ENCODE measurements at regions not wholly inside any gene's neighbourhood (a gene's known extent, or its start where the extent isn't known, plus 50 kb on each side); places are given as distances from the start of the nearest gene placed in this dataset.
"Not testable (repeated sequence)": the region's sequence is repeated elsewhere in the genome, so short reads cannot be mapped to it uniquely, and the experiment has no call there.

DNA sequence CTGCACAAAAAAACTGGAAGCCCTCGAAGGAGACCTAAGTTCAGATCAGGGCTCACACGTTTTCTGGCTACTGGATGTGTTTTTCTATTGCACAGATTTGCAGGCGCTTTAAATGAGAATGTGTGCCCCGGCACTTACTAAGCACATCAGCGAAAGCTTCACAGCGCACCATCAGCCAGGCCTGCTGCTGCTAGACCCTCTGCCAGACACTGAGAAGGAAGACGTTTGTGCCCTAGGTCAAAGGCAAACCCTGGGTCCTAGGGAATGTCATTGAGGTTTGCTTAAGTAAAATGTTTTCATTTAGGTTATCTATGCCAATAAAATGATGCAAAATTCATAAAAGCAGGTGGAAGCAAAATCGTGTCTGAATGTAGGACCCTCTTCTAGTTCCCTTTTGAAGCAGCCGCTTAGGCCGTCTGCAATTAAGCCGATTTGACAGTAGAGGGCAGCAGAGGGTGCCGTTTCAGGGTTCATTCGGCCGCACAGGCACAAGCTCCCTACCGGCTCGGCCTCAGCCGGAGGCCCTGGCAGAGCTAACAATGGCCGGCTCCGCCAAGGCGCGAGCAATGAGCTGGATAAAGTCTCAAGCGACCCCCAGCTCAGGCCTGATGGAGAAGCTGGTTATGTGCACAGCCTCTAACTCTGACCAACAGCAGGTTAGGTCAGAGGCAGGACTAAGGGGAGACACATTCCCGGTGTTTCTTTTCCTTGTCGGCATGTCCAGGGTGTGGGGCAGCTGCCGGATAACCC is 107.2 kb upstream of the FOXA2 start:
- peak; percentile 83 for DNase-seq

GRCh38 chr20:22692119-22692475 is 107.7 kb upstream of the FOXA2 start:
- DNase-seq, result no peak

DNA sequence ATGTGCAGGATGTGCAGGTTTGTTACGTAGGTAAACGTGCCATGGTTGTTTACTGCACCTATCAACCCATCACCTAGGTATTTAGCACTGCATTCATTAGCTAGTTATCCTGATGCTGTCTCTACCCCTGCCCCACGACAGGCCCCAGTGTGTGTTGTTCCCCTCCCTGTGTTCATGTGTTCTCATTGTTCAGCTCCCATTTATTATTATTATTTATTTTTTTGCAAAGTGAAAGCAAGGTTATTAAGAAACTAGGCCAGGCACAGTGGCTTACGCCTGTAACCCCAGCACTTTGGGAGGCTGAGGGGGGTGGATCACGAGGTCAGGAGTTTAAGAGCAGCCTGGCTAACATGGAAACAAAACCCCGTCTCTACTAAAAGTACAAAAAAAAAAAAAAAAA is 108.2 kb upstream of the FOXA2 start:
- not testable (repeated sequence) for DNase-seq

DNA sequence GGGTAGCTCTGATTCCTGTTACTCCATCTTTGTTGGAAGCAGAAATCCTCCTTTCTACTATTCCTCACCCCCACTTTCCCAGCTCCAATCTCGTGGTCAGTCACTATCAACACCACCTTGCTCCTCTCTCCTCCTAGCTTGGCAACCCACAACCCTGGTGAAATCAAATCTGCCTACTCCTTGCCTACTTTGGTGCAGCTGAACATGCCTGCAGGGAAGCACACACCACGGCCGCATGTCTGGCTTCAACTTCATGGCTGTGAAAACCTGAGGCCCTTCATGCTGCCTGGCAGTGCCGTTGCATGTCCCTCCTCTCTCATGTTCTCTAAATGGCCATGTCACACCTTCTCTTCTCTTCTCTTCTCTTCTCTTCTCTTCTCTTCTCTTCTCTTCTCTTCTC is 112.4 kb upstream of the FOXA2 start:
- DNase-seq, result no peak

DNA sequence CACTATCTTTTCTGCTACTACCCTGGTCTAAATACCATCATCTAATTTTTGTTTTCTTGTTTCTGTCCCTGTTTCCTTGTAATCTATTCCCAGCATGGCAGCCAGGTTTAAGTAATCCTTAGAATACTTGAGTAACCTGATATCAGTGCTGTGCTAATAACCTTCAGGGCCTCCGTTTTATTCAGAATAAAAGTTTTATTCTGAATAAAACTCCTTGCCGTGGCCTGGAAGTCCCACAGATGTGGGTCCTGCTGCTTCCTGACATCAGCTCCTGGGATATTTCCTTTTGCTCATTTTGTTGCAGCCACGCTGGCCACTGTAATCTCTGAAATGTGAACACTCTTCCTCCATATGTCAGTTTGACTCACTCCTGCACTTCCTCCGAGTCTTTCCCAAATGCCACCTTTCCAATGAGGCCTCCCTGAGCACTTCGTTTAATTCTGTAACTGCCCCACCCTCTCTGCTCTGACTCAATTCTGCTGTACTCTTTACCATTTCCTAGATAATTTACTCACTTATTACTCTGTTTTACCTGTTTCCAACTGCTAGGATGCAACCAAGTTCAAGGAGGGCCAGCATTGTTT is 114.0 kb upstream of the FOXA2 start:
- DNase-seq, result no peak

DNA sequence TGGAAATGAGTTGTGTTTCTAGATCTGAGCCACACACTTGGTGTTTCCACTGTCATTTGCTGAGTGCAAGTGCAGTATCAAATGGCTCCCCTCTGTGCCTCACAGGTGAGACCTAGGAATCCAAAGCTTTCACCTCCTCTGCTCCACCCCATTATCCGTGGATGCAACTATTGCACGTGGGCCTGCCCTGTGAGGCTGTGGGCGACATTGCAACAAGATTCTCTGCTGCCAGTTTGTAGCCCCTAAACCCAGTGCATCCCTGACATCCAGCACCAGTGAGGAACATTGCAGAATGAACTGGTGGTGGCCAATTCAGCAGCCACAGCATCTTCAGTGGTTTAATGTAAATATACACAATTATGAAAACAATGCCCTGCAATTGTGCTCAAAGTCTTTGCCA is 115.0 kb upstream of the FOXA2 start:
- no peak for DNase-seq

DNA sequence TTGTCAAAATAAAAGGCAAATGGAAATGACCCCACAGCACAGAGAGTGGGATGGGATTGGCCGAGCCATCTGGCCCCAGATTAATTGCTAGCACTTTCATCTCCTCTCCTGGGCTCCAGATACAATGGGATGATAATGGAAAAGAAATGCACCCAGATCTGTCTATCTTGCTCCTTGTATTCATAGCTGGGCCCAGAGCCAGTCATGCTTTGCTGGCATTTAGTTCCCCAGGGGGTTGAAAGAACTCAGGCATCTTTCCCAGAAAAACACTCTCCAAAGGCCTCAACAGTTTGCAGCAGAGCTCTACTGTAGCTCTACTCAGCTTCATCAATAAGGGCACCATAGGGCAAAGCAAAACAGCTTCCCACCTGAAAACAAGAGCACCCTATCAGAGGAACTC is 116.0 kb upstream of the FOXA2 start:
- no peak for DNase-seq

DNA sequence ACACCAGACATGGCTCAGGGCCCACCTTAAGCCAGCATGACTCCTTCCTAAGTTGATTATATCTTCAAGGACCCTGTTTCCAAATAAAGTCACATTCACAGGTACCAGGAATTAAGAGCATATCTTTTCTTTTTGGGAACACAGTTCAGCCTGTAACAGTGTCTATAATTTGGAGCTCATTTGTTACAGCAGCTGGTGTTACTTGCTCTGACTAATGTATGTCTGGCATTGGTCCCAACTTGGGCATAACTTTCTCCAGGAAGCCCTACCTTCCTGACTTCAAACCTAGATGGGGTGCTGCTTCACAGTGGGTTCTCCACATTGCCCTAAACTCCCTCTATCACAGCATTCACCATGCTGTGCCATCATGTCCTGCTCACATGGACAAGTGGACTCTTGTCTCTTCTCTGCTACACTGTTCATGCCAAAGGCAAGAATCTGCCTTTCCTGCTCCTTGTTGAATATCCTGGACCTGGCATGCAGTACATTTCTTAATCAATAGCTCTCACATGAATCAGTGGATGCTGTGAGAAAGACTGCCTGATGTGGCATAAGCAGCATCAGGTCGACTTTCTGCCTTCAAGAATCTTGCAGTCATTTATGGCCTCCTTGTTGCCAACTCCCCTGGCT is 117.4 kb upstream of the FOXA2 start:
- DNase-seq, result no peak

GRCh38 chr20:22703843-22704242 is 119.5 kb upstream of the FOXA2 start:
- no peak for DNase-seq

GRCh38 chr20:22711971-22712755 is 127.8 kb upstream of the FOXA2 start:
- no peak for DNase-seq

DNA sequence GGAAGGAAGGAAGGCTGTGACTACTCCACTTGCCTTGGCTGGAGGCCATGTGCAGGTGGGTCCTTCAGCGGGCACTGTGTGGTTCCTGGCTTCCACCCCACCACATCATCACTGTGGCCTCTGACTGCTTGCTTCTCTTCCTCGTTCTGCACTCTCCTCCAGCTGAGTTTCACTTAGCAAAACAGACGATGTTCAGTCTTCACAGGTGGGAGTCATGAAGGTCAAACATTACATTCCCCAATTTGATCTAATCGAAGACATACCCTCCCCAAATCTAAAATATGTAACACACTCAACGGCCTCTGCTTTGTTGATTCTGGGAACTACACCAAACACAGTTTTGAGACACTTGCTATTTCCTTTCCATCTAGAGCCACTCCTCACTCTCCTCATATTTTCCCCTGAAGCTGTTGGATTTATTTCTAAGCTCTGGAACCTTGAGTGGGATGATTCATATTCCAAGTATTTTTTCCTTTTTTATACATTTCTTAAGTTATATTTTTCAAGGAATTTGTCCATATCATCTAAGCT is 132.5 kb upstream of the FOXA2 start:
- no peak for DNase-seq

- no peak for DNase-seq
These were observed 133.1 kb upstream of the FOXA2 start for GRCh38 chr20:22717466-22717865.

DNA sequence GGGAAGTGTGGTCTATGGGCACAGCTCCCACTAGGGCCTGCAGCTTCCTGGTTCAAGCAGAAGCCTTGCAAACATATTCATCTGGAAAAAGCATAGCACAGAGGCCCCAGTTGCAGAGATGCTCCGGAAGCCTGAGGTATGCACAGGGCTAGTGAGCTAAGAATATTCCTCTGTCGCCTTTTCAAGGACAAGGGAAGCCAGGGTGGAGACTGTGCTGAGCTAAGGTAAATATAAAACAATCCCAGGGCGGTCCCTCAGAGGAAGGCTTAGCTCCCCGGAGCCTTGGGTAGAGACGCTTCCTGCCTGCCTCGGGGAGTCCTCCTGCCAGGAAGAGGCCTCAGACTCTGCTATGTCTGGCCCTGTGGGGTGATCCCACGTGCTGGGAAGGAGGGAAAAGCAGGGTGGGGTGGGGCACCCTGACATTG is 134.8 kb upstream of the FOXA2 start:
- no peak for DNase-seq

- DNase-seq, result no peak
These were observed 135.8 kb upstream of the FOXA2 start for GRCh38 chr20:22720206-22720605.

DNA sequence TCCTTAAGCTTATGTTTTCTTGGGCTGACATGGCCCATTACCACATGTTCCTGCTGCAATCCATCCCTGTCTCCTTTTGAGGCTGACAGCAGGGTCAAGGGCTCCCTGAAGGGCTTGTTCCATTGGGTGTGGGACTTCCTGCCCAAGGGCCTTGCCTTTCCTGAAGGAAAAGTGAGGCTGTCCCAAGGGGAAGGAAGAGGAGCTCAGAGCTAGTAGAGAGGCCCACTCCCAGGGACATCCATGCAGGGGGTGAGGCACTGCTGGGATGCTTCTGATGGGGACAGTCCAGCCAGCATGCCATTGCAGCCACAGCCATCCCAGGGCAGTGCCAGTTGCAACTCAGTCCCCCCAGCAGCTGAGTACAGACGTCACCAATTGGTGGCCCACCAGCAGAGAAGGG is 138.4 kb upstream of the FOXA2 start:
- no peak for DNase-seq

- DNase-seq, result no peak
These were observed 139.3 kb upstream of the FOXA2 start for GRCh38 chr20:22723659-22724058.

DNA sequence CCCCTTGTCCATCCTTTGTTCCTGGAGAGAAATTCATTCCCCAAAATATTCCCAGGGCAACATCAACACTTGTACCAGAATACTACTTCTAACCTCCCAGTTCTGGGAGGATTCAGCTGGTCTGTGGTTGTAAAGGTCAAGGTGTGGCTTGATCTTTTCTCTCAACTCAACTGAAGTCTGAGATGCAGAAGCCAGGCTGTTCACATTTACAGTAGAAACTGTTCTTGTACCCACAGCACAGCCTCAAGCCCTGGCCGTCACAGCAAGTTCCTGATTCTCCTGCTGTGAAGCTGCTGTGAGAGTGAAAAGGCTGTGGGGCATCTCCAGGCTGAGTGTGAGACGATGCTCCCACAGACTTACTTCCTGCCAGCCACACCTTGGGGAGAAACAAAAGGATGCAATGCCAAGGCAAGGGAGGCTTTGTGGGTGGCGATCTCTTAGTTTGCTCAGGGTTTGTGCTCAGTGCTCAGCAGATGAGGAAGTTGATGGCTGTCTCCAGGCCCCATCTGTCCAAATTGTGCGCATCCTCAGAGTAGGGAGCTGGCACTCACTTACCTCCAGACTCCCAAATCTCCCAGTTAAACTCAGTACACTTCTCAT is 143.9 kb upstream of the FOXA2 start:
- DNase-seq, result no peak

GRCh38 chr20:22729180-22729579 is 144.8 kb upstream of the FOXA2 start:
- peak; percentile 84 for DNase-seq

DNA sequence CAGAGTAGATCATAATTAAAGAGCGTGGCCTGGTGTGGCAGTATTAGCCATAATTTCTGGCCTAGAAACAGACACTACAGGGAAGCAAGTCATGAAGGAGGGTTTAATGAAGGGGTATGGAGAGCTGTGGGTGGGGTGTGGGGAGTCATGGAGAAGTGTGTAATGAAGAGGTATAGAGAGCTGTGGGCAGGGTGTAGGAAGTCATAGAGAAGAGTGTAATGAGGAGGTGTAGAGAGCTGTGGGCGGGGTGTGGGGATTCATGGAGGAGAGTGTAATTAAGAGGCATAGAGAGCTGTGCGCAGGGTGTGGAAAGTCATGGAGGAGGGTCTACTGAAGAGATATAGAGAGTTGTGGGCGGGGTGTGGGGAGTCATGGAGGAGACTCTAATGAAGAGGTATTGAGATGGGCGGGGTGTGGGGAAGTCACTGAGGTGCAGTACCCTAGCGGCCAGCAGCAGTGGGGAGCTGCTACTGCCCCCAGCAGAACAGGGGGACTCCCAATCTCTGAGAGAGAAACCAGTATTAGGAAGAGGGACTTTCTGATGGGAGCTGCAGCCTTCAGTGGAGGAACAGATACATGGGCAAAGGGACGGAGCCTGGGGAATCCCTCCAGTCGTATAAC is 145.4 kb upstream of the FOXA2 start:
- DNase-seq, result no peak

DNA sequence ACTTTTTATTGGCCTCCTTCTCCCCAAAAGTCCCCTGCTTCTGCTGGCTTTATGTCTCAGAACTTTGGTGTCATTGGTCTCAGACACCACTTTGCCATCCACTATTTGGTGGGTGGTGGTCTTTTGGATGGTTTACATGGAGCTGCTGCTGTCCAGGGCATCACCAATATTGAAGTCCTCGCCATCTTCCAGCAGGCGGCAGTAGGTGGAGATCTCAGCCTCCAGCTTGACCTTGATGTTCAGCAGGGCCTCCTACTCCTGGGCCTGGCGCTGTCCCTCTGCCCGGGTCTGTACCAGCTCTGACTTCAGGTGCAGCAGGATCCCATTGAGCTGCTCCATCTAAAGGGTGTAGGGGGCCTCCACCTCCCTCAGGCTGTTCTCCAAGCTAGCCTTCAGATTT is 148.4 kb upstream of the FOXA2 start:
- no peak for DNase-seq

GRCh38 chr20:22734946-22735647 is 150.7 kb upstream of the FOXA2 start:
- DNase-seq, result peak; percentile 25

- DNase-seq, result no peak
These were observed 156.5 kb upstream of the FOXA2 start for GRCh38 chr20:22740829-22741228.
